Right lung (tissue), 2 donors: ENCODE measurements at regions not wholly inside any gene's neighbourhood (a gene's known extent, or its start where the extent isn't known, plus 50 kb on each side); places are given as distances from the start of the nearest gene placed in this dataset.
"Not testable (repeated sequence)": the region's sequence is repeated elsewhere in the genome, so short reads cannot be mapped to it uniquely, and the experiment has no call there.

Experiments
- DNase-seq, 2 donors: peaks; one replicate each; pipeline ENCODE4 v3.0.0-alpha.2; 2013

GRCh38 chr17:53765609-53766008 lies 57.1 kb upstream of the KIF2B start:
- no peak for DNase-seq

- no peak for DNase-seq
Measured at GRCh38 chr17:53765129-53765528, 57.6 kb upstream of the KIF2B start.

- DNase-seq = no peak
Measured at GRCh38 chr17:53757559-53757958, 65.2 kb upstream of the KIF2B start.

- not testable (repeated sequence) for DNase-seq
Measured at GRCh38 chr17:53757116-53757515, 65.6 kb upstream of the KIF2B start.

- DNase-seq = no peak
Measured at GRCh38 chr17:53749178-53749577, 73.5 kb upstream of the KIF2B start.

- not testable (repeated sequence) for DNase-seq
Measured at GRCh38 chr17:53748159-53748820, 74.4 kb upstream of the KIF2B start.

GRCh38 chr17:53740312-53740711 lies 82.4 kb upstream of the KIF2B start:
- DNase-seq = no peak

GRCh38 chr17:53736516-53737240 lies 86.0 kb upstream of the KIF2B start:
- DNase-seq = no peak

GRCh38 chr17:53724726-53725125 lies 98.0 kb upstream of the KIF2B start:
- no peak for DNase-seq

GRCh38 chr17:53722407-53722806 lies 100.3 kb upstream of the KIF2B start:
- DNase-seq = no peak

- no peak for DNase-seq
Measured at GRCh38 chr17:53721101-53721500, 101.6 kb upstream of the KIF2B start.

GRCh38 chr17:53719229-53719628 lies 103.5 kb upstream of the KIF2B start:
- DNase-seq = no peak

- DNase-seq = no peak
Measured at GRCh38 chr17:53707566-53707965, 115.2 kb upstream of the KIF2B start.

GRCh38 chr17:53696286-53696685 lies 126.4 kb upstream of the KIF2B start:
- DNase-seq = no peak

- no peak for DNase-seq
Measured at GRCh38 chr17:53687324-53687723, 135.4 kb upstream of the KIF2B start.

- no peak for DNase-seq
Measured at GRCh38 chr17:53680745-53681144, 142.0 kb upstream of the KIF2B start.

- no peak for DNase-seq
Measured at GRCh38 chr17:53668854-53669253, 153.9 kb upstream of the KIF2B start.

GRCh38 chr17:53662608-53663007 lies 160.1 kb upstream of the KIF2B start:
- no peak for DNase-seq

- no peak for DNase-seq
Measured at GRCh38 chr17:53659181-53659580, 163.5 kb upstream of the KIF2B start.

- DNase-seq = no peak
Measured at GRCh38 chr17:53655591-53655990, 167.1 kb upstream of the KIF2B start.

- DNase-seq = no peak
Measured at GRCh38 chr17:53649201-53649600, 173.5 kb upstream of the KIF2B start.

- DNase-seq = no peak
Measured at GRCh38 chr17:53646835-53647234, 175.9 kb upstream of the KIF2B start.

- DNase-seq = no peak
Measured at GRCh38 chr17:53640808-53641207, 181.9 kb upstream of the KIF2B start.

- no peak for DNase-seq
Measured at GRCh38 chr17:53635444-53635843, 187.3 kb upstream of the KIF2B start.
